HepG2 (cell line): ENCODE measurements at regions not wholly inside any gene's neighbourhood (a gene's known extent, or its start where the extent isn't known, plus 50 kb on each side); places are given as distances from the start of the nearest gene placed in this dataset.

Experiments used
- ATAC-seq: fragments of 200-7000 bp; cut with Tn5 transposase; 3 replicates; pipeline ENCODE4 v1.9.1; 2020; ENCODE audit warnings: mild to moderate bottlenecking, moderate library complexity
- BruUV-seq: library from RNA; stranded (reverse); fragments of 400-500 nt; replicated peaks from 2 replicates; lab custom pipeline; 2021; lab: Mats Ljungman, UMichigan
- CTCF ChIA-PET: fragments of 300-600 bp; formaldehyde crosslinking; extraction: SDS; loops from one replicate; lab custom pipeline; 2021; ENCODE audit warnings: low total read pairs, inconsistent platforms, low intra/inter-chr PET ratio; lab: Yijun Ruan, JAX
- POLR2A ChIA-PET: fragments of 350-600 bp; sonication (Branson Sonifier 250); formaldehyde crosslinking; loops from one replicate; lab custom pipeline; 2020; ENCODE audit warnings: antibody characterized with exemption, inconsistent platforms; lab: Yijun Ruan, JAX
- DNase-seq: peaks from one replicate; pipeline ENCODE4 v3.0.0-alpha.2; 2015; ENCODE audit warnings: low spot score
- FAIRE-seq: peaks from 3 replicates; lab custom pipeline; 2011; peaks lifted over from hg19 to GRCh38; lab: Jason Lieb, UNC
- H2AFZ ChIP-seq: one replicate; pipeline ENCODE4 v1.6.1; 2011; ENCODE audit warnings: low read length, inconsistent platforms
- H3K27ac ChIP-seq: fragments of 300-600 bp; 3 replicates; pipeline ENCODE4 v1.8.0; 2011; ENCODE audit warnings: mixed run types, mild to moderate bottlenecking, mixed read lengths, low read length, inconsistent platforms; ENCODE audit not compliant: insufficient read depth; ENCODE audit errors: extremely low read length
- H3K27me3 ChIP-seq, 2 experiments: fragments of 200-600 bp in 1 of 2; 2 replicates in 1 of 2; 3 replicates in 1 of 2; pipeline versions ENCODE4 v1.6.0 to v1.8.0; 2011; ENCODE audit warnings: low read length in 2 of 2, mild to moderate bottlenecking in 2 of 2, moderate library complexity in 2 of 2, inconsistent platforms in 1 of 2; ENCODE audit not compliant: insufficient read depth in 2 of 2, control insufficient read depth in 1 of 2
- H3K36me3 ChIP-seq, 2 experiments: fragments of 200-600 bp in 1 of 2; replicated peaks in 1 of 2; 2 replicates in 1 of 2; 3 replicates in 1 of 2; pipeline versions ENCODE4 v1.5.1 to v1.8.0; 2011; ENCODE audit warnings: low read length in 2 of 2, inconsistent platforms in 1 of 2; ENCODE audit not compliant: insufficient read depth in 2 of 2, control insufficient read depth in 1 of 2
- H3K4me1 ChIP-seq: 2 replicates; pipeline ENCODE4 v1.5.1; 2012; ENCODE audit warnings: low read length, inconsistent platforms; ENCODE audit not compliant: insufficient read depth
- H3K4me2 ChIP-seq: 2 replicates; pipeline ENCODE4 v1.6.0; 2011; ENCODE audit warnings: low read depth, low read length, inconsistent platforms
- H3K4me3 ChIP-seq, 3 experiments: fragments of 200-600 bp in 1 of 3; sonication (generic), shearing (Covaris generic) in 1 of 3; replicated peaks in 1 of 3; 2 replicates each; pipeline ENCODE4 v1.5.1; 2011 to 2016; ENCODE audit warnings: low read length in 3 of 3, inconsistent platforms in 2 of 3, low read depth in 2 of 3, mild to moderate bottlenecking in 2 of 3, control low read depth in 1 of 3, mixed read lengths in 1 of 3; ENCODE audit not compliant: insufficient read depth in 1 of 3
- H3K79me2 ChIP-seq: one replicate; pipeline ENCODE4 v1.6.1; 2011; ENCODE audit warnings: low read length, inconsistent platforms; ENCODE audit not compliant: insufficient read depth
- H3K9ac ChIP-seq: 2 replicates; pipeline ENCODE4 v1.6.0; 2011; ENCODE audit warnings: mild to moderate bottlenecking, low read depth, low read length, inconsistent platforms; ENCODE audit not compliant: insufficient read depth
- H3K9me3 ChIP-seq: 2 replicates; pipeline ENCODE4 v1.5.1; 2012; ENCODE audit warnings: mild to moderate bottlenecking, low read length
- H4K20me1 ChIP-seq: 2 replicates; pipeline ENCODE4 v1.6.0; 2011; ENCODE audit warnings: inconsistent platforms, mild to moderate bottlenecking, low read length, moderate library complexity; ENCODE audit not compliant: insufficient read depth
- ARNT ChIP-seq: fragments of 450-650 bp; IDR thresholded peaks from 2 replicates; pipeline ENCODE4 v1.6.1; 2017
- MAFK ChIP-seq, 2 experiments: IDR thresholded peaks in 1 of 2; conservative IDR thresholded peaks in 1 of 2; 2 replicates each; pipeline ENCODE4 v1.6.1; 2011; ENCODE audit warnings: improper control_type of control experiment in 2 of 2, low read length in 2 of 2
- TSC22D2 ChIP-seq: sonication (generic); formaldehyde crosslinking; IDR thresholded peaks from 2 replicates; pipeline ENCODE4 v1.5.1; 2020; ENCODE audit warnings: missing genetic modification reagents, mild to moderate bottlenecking, borderline replicate concordance
- ZBTB4 ChIP-seq: sonication (generic); formaldehyde crosslinking; IDR thresholded peaks from 2 replicates; pipeline ENCODE4 v1.4.0; 2020; ENCODE audit warnings: missing genetic modification reagents, mild to moderate bottlenecking, borderline replicate concordance
- ZNF547 ChIP-seq: sonication (generic); formaldehyde crosslinking; IDR thresholded peaks from 2 replicates; pipeline ENCODE4 v1.5.1; 2020; ENCODE audit warnings: mild to moderate bottlenecking, missing genetic modification reagents
- ZUFSP ChIP-seq: sonication (generic); formaldehyde crosslinking; IDR thresholded peaks from 2 replicates; pipeline ENCODE4 v1.9.0; 2021; ENCODE audit warnings: missing genetic modification reagents, mild to moderate bottlenecking, borderline replicate concordance
- WGBS: methylation state at CpG from one replicate; pipeline ENCODE4 v1.1.6; 2017; ENCODE audit warnings: low lambda C conversion rate; 5-methylcytosine and 5-hydroxymethylcytosine counted together
- in situ Hi-C: cut with HindIII; loops from 2 replicates; pipeline ENCODE4 v1.10.0; 2017; ENCODE audit warnings: low pct_unique_long_range_greater_than_20kb; ENCODE audit not compliant: extremely low pct_ligation_motif_present
- intact Hi-C: fragments of 100-400 bp; cut with micrococcal nuclease; formaldehyde crosslinking; loops from one replicate; pipeline ENCODE4 v1.10.0; 2022; ENCODE audit not compliant: unreplicated experiment
- TF ChIP-seq, protein P1 (sequence below): sonication (generic); formaldehyde crosslinking; IDR thresholded peaks from 2 replicates; pipeline ENCODE4 v1.4.0; 2020; ENCODE audit warnings: missing genetic modification reagents, borderline replicate concordance
- TF ChIP-seq, protein P2 (sequence below): sonication (generic); formaldehyde crosslinking; IDR thresholded peaks from 2 replicates; pipeline ENCODE4 v1.5.1; 2020; ENCODE audit warnings: missing genetic modification reagents, mild to moderate bottlenecking, borderline replicate concordance
- TF ChIP-seq, protein P3 (sequence below): sonication (generic); formaldehyde crosslinking; IDR thresholded peaks from 2 replicates; pipeline ENCODE4 v1.9.0; 2021; ENCODE audit warnings: missing genetic modification reagents, mild to moderate bottlenecking, borderline replicate concordance
- TF ChIP-seq, protein P4 (sequence below): sonication (generic); formaldehyde crosslinking; IDR thresholded peaks from 2 replicates; pipeline ENCODE4 v1.8.1; 2023; ENCODE audit warnings: mild to moderate bottlenecking, inconsistent platforms, moderate library complexity, missing genetic modification reagents, borderline replicate concordance

DNA sequence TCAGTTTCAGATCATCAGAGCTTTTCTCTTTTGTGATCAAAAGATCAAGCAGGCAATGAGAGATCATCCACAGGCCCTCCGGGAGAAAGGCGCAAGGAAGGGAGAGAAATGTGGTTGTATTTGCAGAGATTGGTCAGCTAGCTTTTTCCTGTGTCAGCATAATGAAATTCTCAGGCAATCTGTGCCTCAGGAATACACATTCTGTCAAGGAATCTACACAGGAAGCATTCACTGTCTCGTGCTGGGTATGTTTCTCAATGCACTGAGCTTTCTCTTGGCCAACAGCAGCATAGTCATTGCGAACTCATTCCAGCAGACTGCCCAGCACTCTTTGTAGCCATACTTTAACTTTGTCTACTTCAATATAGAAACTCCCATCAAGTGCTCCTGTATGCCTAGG, 413.7 kb downstream of the PPP3CA start (continued):
- TF ChIP-seq ZBTB4 (no peak), TSC22D2 (no peak), MAFK (conservative IDR thresholded peaks at IDR 0.05 in 1 of 2, IDR thresholded peaks at IDR 0.05 in 1 of 2; ENCODE audit: low read length in 2 of 2) (peak; percentile 69 to 85)

DNA sequence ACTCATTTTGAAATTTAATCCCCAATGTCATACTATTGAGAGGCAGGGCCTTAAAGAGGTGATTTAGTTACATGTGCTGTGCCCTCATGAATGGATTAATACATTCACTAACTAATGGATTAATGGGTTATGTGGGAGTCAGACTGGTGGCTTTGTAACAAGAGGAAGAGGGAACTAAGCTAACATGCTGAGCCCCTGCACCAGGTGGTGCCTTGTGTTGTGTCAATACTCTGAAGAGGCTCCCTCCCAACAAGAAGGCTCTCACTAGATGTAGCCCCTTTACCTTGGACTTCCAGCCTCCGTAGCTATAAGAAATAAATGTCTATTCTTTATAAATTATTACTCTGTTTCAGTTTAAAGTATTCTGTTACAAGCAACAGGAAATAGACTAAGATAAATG, 411.9 kb upstream of the EMCN start:
- BruUV-seq, result no TSS peak
- intact Hi-C loops, result no loop called here
- FAIRE-seq, result no peak
- TF ChIP-seq ZNF547 (CRISPR knock-in tag) (no peak), ARNT (no peak), ZUFSP (CRISPR knock-in tag) (no peak)
- TF ChIP-seq, protein P1, sequence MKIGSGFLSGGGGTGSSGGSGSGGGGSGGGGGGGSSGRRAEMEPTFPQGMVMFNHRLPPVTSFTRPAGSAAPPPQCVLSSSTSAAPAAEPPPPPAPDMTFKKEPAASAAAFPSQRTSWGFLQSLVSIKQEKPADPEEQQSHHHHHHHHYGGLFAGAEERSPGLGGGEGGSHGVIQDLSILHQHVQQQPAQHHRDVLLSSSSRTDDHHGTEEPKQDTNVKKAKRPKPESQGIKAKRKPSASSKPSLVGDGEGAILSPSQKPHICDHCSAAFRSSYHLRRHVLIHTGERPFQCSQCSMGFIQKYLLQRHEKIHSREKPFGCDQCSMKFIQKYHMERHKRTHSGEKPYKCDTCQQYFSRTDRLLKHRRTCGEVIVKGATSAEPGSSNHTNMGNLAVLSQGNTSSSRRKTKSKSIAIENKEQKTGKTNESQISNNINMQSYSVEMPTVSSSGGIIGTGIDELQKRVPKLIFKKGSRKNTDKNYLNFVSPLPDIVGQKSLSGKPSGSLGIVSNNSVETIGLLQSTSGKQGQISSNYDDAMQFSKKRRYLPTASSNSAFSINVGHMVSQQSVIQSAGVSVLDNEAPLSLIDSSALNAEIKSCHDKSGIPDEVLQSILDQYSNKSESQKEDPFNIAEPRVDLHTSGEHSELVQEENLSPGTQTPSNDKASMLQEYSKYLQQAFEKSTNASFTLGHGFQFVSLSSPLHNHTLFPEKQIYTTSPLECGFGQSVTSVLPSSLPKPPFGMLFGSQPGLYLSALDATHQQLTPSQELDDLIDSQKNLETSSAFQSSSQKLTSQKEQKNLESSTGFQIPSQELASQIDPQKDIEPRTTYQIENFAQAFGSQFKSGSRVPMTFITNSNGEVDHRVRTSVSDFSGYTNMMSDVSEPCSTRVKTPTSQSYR, result no peak
- TF ChIP-seq, protein P2, sequence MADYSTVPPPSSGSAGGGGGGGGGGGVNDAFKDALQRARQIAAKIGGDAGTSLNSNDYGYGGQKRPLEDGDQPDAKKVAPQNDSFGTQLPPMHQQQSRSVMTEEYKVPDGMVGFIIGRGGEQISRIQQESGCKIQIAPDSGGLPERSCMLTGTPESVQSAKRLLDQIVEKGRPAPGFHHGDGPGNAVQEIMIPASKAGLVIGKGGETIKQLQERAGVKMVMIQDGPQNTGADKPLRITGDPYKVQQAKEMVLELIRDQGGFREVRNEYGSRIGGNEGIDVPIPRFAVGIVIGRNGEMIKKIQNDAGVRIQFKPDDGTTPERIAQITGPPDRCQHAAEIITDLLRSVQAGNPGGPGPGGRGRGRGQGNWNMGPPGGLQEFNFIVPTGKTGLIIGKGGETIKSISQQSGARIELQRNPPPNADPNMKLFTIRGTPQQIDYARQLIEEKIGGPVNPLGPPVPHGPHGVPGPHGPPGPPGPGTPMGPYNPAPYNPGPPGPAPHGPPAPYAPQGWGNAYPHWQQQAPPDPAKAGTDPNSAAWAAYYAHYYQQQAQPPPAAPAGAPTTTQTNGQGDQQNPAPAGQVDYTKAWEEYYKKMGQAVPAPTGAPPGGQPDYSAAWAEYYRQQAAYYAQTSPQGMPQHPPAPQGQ (CRISPR knock-in tag), result no peak
- TF ChIP-seq, protein P3, sequence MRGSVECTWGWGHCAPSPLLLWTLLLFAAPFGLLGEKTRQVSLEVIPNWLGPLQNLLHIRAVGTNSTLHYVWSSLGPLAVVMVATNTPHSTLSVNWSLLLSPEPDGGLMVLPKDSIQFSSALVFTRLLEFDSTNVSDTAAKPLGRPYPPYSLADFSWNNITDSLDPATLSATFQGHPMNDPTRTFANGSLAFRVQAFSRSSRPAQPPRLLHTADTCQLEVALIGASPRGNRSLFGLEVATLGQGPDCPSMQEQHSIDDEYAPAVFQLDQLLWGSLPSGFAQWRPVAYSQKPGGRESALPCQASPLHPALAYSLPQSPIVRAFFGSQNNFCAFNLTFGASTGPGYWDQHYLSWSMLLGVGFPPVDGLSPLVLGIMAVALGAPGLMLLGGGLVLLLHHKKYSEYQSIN (CRISPR knock-in tag), result no peak
- TF ChIP-seq, protein P4, sequence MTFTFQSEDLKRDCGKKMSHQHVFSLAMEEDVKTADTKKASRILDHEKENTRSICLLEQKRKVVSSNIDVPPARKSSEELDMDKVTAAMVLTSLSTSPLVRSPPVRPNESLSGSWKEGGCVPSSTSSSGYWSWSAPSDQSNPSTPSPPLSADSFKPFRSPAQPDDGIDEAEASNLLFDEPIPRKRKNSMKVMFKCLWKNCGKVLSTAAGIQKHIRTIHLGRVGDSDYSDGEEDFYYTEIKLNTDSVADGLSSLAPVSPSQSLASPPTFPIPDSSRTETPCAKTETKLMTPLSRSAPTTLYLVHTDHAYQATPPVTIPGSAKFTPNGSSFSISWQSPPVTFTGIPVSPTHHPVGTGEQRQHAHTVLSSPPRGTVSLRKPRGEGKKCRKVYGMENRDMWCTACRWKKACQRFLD (CRISPR knock-in tag), result no peak

More for the DNA sequence above, 411.9 kb upstream of the EMCN start:
- ChIA-PET POLR2A (no interaction called here), CTCF (no interaction called here)
- no peak overlapping the region for H2AFZ ChIP-seq
- H3K9me3 ChIP-seq, result no peaks in the 10 kb centered on the region
- DNase-seq, result no peak
- H3K4me3 ChIP-seq, result no peak overlapping the region
- no peak overlapping the region for H3K4me2 ChIP-seq
- H3K27me3 ChIP-seq, result no peaks in the 10 kb centered on the region
- 0% methylated on average over 1 of the region's 1 CpG for WGBS
- no peak overlapping the region for H3K9ac ChIP-seq
- no peaks in the 10 kb centered on the region for H3K4me1 ChIP-seq
- H4K20me1 ChIP-seq, result no peaks in the 10 kb centered on the region
- in situ Hi-C loops, result no loop called here
- H3K79me2 ChIP-seq, result no peaks in the 10 kb centered on the region
- ATAC-seq, result no peak
- H3K27ac ChIP-seq, result no peak overlapping the region
- H3K36me3 ChIP-seq, result no peaks in the 10 kb centered on the region
